GM12873 (cell line): ENCODE measurements at regions not wholly inside any gene's neighbourhood (a gene's known extent, or its start where the extent isn't known, plus 50 kb on each side); places are given as distances from the start of the nearest gene placed in this dataset.

Experiments used
- CTCF ChIP-seq: IDR thresholded peaks from 2 replicates; pipeline ENCODE4 v1.5.1; 2012; ENCODE audit warnings: low read depth, mild to moderate bottlenecking, moderate library complexity, low read length, control low read depth; ENCODE audit not compliant: insufficient read depth; ENCODE audit errors: missing control alignments

GRCh38 chr16:10265770-10266615, 83.8 kb upstream of the GRIN2A start:
- TF ChIP-seq CTCF: no peak

GRCh38 chr16:10266809-10267208, 84.6 kb upstream of the GRIN2A start:
- no peak for TF ChIP-seq CTCF

GRCh38 chr16:10269632-10270031, 87.4 kb upstream of the GRIN2A start:
- TF ChIP-seq CTCF: no peak

GRCh38 chr16:10277597-10277996, 95.4 kb upstream of the GRIN2A start:
- no peak for TF ChIP-seq CTCF

GRCh38 chr16:10280262-10281170, 98.3 kb upstream of the GRIN2A start:
- TF ChIP-seq CTCF: no peak

GRCh38 chr16:10282367-10282766, 100.1 kb upstream of the GRIN2A start:
- no peak for TF ChIP-seq CTCF

- no peak for TF ChIP-seq CTCF
Observed at GRCh38 chr16:10296956-10297340, 88.9 kb upstream of the ATF7IP2 start.
